ENCODE measurements at regions not wholly inside any gene's neighbourhood (a gene's known extent, or its start where the extent isn't known, plus 50 kb on each side); places are given as distances from the start of the nearest gene placed in this dataset.

GRCh38 chr21:25103500-25104207, 503.6 kb downstream of the MRPL39 start:
- Histone ChIP-seq H3K36me3 (no peaks in the 10 kb centered on the region), H3K27ac (no peak overlapping the region), H3K4me3 (no peak overlapping the region), H3K4me1 (no peaks in the 10 kb centered on the region), H3K9me3 (no peaks in the 10 kb centered on the region), H3K27me3 (no peaks in the 10 kb centered on the region)
- intact Hi-C loops (cut with DNase I; ENCODE audit: low total_unique reads): no loop called here
- TF ChIP-seq EP300 (IDR thresholded peaks at IDR 0.05; ENCODE audit: low read depth): no peak
- TF ChIP-seq POLR2AphosphoS5 (IDR thresholded peaks at IDR 0.05): no peak
- TF ChIP-seq CTCF (IDR thresholded peaks at IDR 0.05): no peak
- no peak for TF ChIP-seq POLR2A (IDR thresholded peaks at IDR 0.05)
- in situ Hi-C loops (cut with MboI; ENCODE audit: low pct_ligation_motif_present in 1 of 4, low pct_unique_long_range_greater_than_20kb in 1 of 4, low sequenced_read_pairs in 3 of 4): no loop called here
- no peak for DNase-seq

- Histone ChIP-seq H3K27me3 (no peaks in the 10 kb centered on the region), H3K9me3 (peaks cover 0 to 4% of the 10 kb centered on the region in 2 donors), H3K4me1 (no peaks in the 10 kb centered on the region), H3K27ac (no peak overlapping the region), H3K36me3 (no peaks in the 10 kb centered on the region), H3K4me3 (no peak overlapping the region)
- intact Hi-C loops (cut with DNase I; ENCODE audit: low total_unique reads): no loop called here
- DNase-seq: no peak
- no peak for TF ChIP-seq EP300 (IDR thresholded peaks at IDR 0.05; ENCODE audit: low read depth)
- TF ChIP-seq POLR2AphosphoS5 (IDR thresholded peaks at IDR 0.05): no peak
- no peak for TF ChIP-seq POLR2A (IDR thresholded peaks at IDR 0.05)
- 53 to 68% methylated on average over 2 of the region's 2 CpGs for WGBS, 2 donors (ENCODE audit: low coverage in 1 of 2)
- in situ Hi-C loops (cut with MboI; ENCODE audit: low pct_ligation_motif_present in 1 of 4, low pct_unique_long_range_greater_than_20kb in 1 of 4, low sequenced_read_pairs in 3 of 4): no loop called here
These were observed 509.6 kb downstream of the MRPL39 start for GRCh38 chr21:25097648-25098047.

- Histone ChIP-seq H3K4me3 (no peak overlapping the region), H3K9me3 (peaks cover 0 to 4% of the 10 kb centered on the region in 2 donors), H3K27me3 (no peaks in the 10 kb centered on the region), H3K36me3 (no peaks in the 10 kb centered on the region), H3K27ac (no peak overlapping the region), H3K4me1 (no peaks in the 10 kb centered on the region)
- WGBS, 2 donors (ENCODE audit: low coverage in 1 of 2): 96 to 100% methylated on average over 1 of the region's 1 CpG
- in situ Hi-C loops (cut with MboI; ENCODE audit: low pct_ligation_motif_present in 1 of 4, low pct_unique_long_range_greater_than_20kb in 1 of 4, low sequenced_read_pairs in 3 of 4): no loop called here
- TF ChIP-seq CTCF (IDR thresholded peaks at IDR 0.05) (no peak), POLR2A (IDR thresholded peaks at IDR 0.05) (no peak), POLR2AphosphoS5 (IDR thresholded peaks at IDR 0.05) (no peak), EP300 (IDR thresholded peaks at IDR 0.05; ENCODE audit: low read depth) (no peak)
- intact Hi-C loops (cut with DNase I; ENCODE audit: low total_unique reads): no loop called here
- no peak for DNase-seq
These were observed 512.6 kb downstream of the MRPL39 start for GRCh38 chr21:25094695-25095094.

- Histone ChIP-seq H3K27me3 (no peaks in the 10 kb centered on the region), H3K4me1 (no peaks in the 10 kb centered on the region), H3K9me3 (peaks cover 0 to 4% of the 10 kb centered on the region in 2 donors), H3K4me3 (no peak overlapping the region), H3K36me3 (no peaks in the 10 kb centered on the region), H3K27ac (no peak overlapping the region)
- WGBS, 2 donors (ENCODE audit: low coverage in 1 of 2): 88% methylated on average over 8 of the region's 8 CpGs; no CpG with 5 or more reads in 1 of the 2 donors
- intact Hi-C loops (cut with DNase I; ENCODE audit: low total_unique reads): no loop called here
- in situ Hi-C loops (cut with MboI; ENCODE audit: low pct_ligation_motif_present in 1 of 4, low pct_unique_long_range_greater_than_20kb in 1 of 4, low sequenced_read_pairs in 3 of 4): no loop called here
- TF ChIP-seq CTCF (IDR thresholded peaks at IDR 0.05) (no peak), EP300 (IDR thresholded peaks at IDR 0.05; ENCODE audit: low read depth) (no peak), POLR2A (IDR thresholded peaks at IDR 0.05) (no peak), POLR2AphosphoS5 (IDR thresholded peaks at IDR 0.05) (no peak)
- no peak for DNase-seq
These were observed 514.8 kb downstream of the MRPL39 start for GRCh38 chr21:25092441-25093011.

Data from transverse colon (tissue), 4 donors.